ENCODE measurements at regions not wholly inside any gene's neighbourhood (a gene's known extent, or its start where the extent isn't known, plus 50 kb on each side); places are given as distances from the start of the nearest gene placed in this dataset.
"Not testable (repeated sequence)": the region's sequence is repeated elsewhere in the genome, so short reads cannot be mapped to it uniquely, and the experiment has no call there.

DNA sequence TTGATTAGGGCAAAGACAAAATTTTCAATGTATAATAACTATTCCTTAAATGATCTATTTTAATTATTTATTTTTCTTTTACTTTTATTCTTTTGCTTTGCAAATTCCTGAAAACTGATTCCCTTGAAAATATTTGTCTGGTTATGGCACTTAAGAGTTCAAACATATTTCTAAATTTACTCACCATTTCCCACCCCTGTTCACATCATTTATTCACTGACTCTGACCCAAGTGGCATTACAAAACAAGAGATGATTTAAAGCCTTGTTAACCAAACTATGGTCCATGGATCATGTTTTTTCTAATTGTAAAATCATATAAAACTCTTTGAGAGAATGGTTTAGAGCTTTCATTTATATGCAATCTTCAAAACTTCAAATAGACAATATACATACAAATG is 1256.1 kb upstream of the LRRN3 start:
- DNase-seq = no peak

DNA sequence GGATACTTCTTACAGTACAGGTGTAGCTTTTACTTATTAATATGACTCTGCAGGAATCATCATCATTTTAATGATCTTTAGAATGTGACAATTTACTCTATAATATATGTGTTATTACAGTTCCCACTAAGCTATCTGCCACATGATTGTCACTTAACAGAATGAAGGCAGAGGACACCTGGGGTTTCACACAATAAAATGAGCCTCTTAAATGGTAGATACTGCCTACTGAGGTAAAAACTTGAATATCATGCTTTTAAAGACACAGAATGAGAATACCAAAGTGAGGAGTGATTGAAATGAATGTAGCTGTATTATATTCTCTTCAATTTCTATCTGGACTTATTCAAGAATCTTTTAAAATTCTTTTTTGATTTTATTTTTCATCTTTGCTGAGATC is 1255.3 kb upstream of the LRRN3 start:
- no peak for DNase-seq

DNA sequence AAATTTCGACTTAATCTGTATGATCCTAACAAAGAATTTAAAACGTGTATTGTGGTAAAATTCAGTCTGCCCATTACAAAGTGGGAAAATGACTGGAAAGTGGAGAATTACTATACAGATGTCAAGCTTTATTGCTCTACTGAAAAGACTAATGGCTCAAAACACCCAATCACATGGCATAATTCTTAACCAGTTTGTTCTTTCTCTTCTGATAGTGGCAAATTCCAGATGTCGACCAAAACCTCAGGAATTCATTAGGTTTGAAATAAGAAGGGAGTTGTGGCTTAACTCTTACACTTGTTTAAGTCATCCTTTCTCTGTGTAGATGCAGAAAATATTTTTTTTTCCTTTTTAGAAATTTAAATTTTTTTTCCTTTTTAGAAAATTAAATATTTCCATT is 1254.9 kb upstream of the LRRN3 start:
- no peak for DNase-seq

DNA sequence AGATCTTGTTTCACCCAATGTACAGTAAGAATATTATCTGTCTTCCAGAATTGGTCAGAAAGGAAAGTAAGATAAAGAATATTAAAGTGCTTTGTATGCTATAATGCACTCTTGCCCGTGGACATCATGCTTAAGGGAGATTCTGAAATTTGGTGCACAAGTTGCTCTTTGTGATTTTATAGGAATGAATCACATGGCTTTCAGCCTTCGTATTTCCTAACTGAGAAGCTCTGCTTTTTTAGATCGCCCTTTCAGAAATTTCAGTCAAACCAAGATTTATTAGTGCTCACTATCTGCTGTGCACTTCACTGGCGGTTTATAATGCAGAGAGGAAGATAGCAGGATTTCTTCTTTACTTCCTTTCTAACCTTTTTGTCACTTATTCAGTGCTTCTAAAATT is 1248.5 kb upstream of the LRRN3 start:
- DNase-seq = no peak

DNA sequence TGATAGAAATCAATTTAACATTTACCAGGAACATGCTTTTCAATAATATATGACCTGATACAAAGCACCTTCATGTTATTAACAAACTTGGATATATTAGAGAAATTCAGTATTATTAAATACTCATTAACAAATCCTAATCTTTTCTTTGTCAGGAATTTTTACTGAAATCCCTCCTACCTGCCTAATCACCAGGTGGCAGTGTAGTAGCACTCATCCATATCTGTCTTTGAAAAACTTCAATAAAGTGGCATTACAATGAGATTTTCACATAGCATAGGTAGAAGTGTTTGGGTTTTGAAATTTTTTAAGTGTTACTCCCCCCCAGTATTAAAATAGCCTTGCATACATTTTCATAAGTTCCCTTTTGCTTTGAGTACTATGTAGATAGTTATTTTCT is 1246.6 kb upstream of the LRRN3 start:
- no peak for DNase-seq

DNA sequence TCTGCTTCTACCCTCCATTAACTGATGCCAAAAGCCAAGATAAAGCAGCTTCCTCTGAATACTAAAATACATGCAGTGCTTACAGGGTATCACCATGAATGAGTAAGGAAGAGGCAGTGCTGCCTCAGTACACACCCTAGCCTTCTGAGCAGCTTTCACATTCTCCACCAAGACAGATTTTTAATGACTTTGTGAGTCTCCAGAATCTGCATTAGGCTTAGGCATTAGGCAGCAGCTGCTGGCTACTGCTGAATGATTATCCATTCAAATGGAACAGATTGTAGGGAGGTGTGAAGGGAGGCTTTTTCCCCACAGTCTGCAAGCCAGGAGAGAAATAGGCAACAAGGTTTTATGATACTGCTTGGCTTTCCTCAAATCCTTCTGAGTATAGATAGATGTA is 1226.7 kb upstream of the LRRN3 start:
- no peak for DNase-seq

DNA sequence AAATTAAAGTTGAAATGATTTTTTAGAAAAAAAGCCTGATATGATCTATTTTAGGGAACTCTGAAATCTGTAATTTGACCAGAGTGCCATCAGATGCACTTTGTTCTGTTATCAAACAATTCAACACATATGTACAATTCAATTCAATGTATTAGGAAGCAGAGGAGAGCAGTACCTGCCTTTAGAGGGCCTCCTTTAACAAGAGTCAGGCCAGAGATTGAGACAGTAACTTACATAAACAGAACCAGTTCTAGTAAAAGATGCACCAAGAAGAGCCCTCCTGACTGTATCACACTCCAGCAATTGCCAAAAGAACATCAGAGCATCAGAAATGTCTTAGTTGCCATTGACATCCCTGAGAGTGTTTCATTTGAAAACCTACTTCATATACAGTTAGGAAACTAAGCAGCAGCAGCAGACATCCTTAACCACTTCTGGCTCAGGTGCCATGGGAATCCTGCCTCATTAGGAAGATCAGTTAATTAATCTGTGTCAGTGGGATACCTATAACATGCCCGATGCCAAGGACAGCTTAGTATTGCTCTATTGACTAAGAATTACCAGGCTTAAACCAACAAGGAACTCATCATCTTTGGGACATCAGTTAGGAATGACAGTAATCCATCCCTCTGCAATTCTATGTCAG is 1222.6 kb upstream of the LRRN3 start:
- DNase-seq = no peak

DNA sequence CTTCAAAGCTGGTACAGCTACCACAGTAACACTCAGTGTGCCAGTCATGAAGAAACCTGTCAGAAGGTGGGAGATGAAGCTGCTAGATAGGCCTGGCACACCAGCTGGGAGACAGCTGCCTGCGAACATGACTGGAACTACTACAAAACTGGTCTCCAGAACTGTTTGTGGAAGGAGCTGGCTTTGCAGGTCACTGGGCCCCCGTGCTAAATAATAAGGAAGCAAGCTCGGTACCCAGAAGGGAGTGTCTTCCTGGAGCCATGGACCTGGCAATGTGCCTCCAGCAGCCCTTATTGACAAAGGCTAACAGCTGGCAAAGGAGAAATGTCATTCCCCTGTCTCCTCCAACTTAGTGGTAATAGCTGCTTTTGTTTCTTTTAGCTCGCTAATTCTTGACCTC is 1217.6 kb upstream of the LRRN3 start:
- DNase-seq = no peak

DNA sequence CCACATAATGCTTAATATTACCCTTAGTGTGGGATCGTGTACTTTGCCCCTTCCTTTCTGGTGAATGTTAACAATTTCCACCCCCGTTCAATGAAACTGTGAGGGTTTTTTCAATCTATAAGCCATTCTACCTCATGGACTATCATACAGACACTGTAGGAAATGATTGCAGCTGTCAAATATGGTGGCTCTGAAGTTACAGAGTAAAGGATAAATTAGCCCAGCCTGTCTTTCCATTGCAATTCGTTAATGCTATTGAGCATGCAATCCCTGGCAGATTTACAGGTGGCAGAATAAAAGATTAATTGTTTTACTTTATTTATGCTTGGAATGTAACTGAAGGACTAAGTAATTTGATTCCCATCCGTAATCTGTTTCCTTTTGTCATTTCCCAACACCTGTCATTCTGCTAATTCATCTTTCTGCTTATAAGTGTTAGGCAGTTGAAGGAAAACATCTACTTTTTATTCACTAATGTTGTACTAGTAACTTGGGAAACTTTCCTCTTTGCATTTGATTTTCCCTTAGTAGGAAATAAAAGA is 1211.6 kb upstream of the LRRN3 start:
- peak; percentile 38 for DNase-seq

DNA sequence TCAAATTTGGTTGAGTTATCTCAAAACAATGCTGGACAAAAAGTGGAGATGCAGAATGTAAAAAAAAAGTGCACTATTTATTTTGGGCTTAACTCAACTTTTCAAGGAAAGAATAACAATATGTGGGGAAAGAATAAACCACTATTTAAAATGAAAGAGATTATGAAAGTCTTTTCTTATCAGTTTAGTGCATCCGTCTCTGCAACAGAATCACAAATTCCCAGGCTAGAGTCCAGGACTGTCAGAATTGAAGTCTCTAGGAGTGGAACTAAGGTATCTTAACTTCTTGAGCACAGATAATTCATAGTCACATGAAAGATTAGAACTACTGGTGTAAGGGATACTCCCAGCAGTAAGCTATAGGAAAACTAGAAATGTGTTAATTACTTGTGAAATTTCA is 1200.3 kb upstream of the LRRN3 start:
- DNase-seq = no peak

DNA sequence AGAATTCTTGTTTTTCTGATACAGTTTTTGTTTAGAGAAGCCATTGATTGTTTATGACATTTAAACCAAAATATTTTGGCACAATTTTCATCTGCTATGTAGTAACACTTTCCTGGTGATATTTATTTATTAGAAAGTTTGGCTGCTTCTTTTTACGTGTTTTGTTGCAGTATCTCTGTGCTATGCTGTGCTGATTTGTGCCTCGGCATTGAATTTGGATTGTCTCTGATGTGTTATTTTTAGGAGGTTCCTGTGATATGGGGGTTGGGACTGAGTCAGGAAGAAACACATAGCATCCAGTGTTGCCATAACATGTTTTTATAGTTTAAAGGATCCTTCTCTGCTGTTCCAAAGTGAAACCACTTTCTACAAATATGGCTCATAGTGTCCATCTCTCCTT is 1197.7 kb upstream of the LRRN3 start:
- no peak for DNase-seq

DNA sequence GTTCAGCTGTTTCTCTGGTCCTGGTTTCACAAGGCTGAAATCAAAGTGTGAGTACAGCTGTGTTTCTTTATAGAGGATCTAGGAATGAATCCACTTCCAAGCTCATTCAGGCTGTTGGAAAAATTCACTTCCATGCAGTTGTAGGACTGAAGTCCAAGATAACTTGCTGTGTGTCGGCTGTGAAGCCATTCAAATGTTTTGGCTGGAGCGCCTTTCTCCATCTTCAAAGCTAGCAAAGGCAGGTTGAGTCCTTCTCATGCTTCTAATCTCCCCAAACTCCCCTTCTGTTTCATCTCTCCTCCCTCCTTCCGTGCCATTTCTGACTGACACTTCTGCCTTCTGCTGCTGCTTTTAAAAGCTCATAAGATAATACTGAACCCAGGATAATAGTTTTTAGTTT is 1195.4 kb upstream of the LRRN3 start:
- DNase-seq = no peak

DNA sequence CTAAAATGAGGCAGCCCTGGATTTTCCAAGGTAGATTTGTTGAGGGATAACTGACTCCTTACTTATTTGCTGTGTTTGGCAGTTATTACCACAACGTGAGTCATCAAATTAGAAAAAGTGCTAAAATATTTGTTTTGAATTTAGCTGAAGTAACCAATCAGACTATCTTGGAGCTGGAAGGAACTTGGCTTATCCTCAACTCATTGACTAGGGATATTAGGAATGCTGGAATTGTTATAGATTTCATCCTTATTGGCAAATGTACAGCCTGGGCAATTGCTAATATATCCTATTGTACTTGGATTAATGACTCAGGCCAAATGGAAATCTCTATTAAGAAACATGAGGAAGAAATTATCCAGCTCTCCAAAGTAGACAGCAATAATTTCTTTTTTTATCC is 1189.0 kb upstream of the LRRN3 start:
- no peak for DNase-seq

DNA sequence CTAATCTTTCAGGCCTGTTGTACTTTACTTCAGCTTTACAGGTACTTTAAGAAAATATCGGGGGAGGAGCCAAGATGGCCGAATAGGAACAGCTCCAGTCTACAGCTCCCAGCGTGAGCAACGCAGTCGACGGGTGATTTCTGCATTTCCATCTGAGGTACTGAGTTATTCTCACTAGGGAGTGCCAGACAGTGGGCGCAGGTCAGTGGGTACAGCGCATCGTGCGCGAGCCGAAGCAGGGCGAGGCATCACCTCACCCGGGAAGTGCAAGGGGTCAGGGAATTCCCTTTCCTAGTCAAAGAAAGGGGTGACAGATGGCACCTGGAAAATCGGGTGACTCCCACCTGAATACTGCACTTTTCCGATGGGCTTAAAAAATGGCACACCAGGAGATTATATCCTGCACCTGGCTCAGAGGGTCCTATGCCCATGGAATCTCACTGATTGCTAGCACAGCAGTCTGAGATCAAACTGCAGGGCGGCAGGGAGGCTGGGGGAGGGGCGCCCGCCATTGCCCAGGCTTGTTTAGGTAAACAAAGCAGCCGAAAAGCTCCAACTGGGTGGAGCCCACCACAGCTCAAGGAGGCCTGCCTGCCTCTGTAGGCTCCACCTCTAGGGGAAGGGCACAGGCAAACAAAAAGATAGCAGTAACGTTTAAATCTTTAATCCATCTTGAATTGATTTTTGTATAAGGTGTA is 1185.4 kb upstream of the LRRN3 start:
- DNase-seq = not testable (repeated sequence)

DNA sequence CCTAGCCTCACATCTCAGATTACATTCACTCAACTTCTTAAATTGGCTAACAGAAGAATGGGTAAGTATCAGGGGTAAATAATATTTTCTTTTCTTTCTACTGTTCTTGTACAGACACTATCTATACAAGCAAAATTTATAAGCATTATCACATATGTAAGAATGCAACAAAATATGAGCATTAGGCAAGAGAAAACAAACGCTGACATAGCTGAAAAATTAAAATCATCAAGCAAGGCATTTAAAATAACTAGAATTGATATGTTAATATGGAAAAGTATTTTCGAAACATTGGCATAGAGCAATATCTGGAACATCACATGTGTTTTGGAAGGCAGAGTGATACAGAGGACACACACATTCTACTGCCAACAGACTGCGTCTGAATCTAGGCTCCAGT is 1175.3 kb upstream of the LRRN3 start:
- no peak for DNase-seq

DNA sequence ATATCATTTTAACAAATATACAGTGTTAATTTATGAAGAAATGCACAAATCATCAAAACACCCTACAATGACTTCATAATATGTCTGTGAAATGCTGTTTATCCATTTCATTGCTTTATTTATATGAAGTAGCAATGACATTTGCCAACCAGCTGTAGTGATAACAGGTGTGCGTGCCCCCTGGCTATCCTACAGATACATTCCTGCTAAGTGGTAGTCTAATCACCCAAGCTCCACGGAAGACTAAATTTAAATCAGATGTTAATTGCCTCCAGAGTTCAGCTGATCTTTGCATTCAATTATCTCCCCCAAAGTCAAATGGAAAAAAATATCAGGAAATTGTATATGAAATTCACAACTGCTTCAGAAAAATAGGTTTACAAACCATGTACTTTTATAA is 1164.2 kb upstream of the LRRN3 start:
- no peak for DNase-seq

DNA sequence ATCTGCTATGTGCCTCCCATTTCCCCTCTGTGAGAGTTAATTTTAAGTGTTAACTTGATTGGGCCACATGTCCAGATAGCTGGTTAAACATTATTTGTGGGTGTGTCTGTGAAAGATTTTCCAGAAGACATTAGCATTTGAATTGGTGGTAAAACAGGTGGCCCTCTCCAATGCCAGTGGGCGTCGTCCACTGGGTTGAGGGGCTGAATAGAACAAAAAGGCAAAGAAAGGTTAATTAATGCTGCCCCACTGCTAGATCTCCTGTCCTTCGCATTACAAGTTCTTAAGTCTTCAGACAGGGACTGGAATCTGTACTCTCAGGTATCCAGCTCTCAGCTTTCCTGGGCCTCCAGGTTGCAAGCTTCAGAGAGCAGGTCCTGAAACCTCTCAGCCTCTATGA is 1160.9 kb upstream of the LRRN3 start:
- DNase-seq = no peak

DNA sequence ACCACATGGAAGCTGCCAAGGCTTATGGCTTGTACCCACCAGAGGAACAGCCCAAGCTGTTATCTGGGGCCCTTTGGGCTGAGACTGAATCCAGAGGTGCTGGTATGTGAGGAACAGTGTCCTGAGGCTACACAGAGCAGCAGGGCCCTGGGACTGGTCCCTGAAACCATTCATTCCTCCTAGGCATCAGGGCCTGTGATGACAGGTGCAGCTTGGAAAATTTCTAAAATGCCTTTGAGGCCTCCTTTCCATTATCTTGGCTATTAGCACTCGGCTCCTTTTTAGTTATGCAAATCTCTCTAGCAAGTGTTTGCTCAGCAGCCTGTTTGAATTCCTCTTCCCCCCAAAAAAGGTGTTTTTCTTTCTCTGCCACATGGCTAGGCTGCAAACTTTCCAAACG is 1151.7 kb upstream of the LRRN3 start:
- DNase-seq = no peak

DNA sequence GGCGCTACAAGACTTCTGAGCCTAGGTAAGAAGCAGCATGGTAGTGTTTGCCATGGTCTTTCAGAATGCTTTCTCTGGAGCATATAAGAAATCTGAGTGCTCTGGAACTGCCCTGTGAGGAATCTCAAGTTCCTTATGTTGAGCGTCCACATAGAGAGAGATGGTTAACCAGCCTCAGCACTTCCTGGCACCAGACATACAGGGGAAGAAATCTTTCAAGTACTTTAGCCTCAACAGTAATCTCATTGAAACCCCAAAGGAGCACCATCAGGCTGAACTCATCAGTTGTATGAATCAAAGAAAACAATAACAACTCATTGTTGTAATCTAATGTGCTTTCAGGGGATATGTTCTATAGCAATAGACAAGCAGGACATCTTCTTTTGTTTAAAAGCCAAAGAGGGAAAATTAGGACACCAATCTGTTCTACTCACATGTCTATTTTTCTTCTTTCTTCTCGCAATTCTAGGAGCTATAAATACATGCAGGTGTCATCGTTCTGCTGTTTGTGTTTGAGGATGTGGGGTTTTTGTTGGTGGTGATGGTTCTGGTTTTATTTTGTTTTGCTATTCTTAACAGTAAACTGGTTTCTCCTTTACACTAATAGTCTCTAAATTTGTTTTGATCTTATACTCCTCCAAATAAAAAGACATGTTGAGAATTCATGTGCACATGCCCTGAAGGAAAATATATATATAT is 1145.0 kb upstream of the LRRN3 start:
- DNase-seq = no peak

DNA sequence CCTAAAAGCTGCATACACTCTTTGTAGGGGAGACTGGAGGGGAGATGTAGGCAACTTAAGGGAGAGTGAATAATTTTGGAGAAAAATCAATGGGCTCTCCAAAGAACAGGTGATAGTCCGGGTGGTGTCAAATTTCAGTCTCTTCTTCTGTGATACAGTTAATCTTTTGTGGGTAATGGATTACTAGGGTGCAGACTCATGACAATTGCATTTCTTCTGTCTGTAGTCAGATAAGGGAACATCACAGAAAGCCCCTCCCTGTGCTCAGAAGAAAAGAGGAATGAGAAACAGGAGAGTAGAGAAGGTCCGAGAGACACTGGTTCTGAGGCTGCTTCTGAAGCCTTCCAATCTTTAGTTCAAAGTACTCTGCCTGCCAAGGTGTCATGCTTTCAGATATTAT is 1140.7 kb upstream of the LRRN3 start:
- DNase-seq = no peak

DNA sequence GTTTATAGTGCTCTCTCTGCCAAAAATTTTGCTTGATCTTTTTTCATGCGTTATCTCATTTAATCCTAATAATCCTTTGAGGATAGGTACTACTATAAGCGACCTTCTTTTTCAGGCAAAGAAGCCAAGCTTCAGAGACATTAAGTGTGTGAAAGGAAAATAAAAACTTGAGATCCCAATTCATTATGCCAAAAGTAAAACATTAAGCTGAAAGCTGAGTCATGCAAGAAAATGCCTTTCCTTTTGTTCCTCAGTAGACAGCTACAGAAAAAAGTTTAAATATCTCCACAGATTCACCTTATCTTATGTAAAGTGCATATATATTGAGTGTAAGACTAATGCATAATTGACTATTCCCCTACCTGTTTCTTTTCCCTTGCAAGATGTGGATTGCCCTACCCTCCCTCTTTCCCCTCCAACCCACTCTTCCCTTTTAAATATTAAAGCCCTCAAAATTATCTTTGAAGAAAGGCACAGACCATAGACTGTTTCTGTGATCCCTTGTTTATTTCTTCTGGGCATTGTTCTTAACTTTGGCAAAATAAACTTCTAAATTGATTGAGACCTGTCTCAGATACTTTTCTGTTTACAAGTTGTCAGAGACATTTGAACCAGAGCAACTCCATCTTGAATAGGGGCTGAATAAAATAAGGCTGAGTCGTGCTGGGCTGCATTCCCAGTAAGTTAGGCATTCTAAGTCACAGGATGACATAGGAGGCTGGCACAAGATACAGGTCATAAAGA is 1139.9 kb upstream of the LRRN3 start:
- DNase-seq = no peak

DNA sequence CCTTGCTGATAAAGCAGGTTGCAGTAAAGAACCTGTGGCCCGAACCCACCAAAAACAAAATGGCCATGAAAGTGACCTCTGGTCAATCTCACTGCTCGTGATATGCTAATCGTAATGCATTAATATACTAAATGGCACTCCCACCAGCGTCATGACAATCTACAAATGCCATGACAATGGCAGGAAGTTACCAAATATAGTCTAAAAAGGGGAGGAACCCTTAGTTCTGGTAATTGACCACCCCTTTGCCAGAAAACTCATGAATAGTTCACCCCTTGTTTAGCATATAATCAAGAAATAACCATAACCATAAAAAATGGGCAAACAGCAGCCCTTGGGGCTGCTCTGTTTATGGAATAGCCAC is 1139.4 kb upstream of the LRRN3 start:
- no peak for DNase-seq

DNA sequence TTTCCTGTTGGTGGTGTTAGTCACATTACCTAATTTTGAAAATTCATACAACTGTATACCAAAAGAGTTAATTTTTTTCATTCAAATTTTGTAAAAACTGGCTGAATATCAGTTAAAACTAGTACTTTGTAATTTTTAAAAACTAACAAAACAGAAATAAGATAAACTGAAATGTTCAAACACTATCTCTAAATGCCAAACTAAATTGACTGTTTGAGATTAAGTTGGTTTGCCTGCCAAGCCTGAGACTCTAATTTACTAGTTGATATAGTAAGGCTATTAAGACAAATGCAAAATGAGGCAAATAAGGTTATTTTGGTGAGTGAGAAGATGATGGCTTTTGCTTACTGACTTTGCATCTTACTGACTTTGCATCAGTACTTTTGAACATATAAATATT is 1134.9 kb upstream of the LRRN3 start:
- DNase-seq = no peak

DNA sequence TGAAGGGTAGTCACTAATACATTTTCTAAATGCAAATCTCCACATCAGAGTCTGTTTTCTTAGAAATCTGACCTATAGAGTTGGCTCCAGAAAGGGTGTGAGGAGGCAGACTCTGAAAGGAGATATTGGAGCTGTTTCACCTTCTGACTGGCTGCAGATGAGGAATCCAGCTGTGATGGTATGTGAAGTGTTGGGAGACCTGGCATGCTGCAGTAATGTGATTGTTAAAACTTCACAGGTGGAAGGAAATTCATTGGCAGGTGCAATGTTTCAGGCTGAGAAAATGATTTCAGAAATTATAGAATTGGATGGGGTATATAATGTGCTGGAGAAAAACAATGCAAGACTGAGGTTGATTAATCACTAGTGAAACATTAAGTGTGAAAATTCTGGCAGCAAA is 1134.0 kb upstream of the LRRN3 start:
- DNase-seq = no peak

All from NCI-H2107 (cell line).